ENCODE measurements at regions not wholly inside any gene's neighbourhood (a gene's known extent, or its start where the extent isn't known, plus 50 kb on each side); places are given as distances from the start of the nearest gene placed in this dataset.

- TF ChIP-seq, protein P1, sequence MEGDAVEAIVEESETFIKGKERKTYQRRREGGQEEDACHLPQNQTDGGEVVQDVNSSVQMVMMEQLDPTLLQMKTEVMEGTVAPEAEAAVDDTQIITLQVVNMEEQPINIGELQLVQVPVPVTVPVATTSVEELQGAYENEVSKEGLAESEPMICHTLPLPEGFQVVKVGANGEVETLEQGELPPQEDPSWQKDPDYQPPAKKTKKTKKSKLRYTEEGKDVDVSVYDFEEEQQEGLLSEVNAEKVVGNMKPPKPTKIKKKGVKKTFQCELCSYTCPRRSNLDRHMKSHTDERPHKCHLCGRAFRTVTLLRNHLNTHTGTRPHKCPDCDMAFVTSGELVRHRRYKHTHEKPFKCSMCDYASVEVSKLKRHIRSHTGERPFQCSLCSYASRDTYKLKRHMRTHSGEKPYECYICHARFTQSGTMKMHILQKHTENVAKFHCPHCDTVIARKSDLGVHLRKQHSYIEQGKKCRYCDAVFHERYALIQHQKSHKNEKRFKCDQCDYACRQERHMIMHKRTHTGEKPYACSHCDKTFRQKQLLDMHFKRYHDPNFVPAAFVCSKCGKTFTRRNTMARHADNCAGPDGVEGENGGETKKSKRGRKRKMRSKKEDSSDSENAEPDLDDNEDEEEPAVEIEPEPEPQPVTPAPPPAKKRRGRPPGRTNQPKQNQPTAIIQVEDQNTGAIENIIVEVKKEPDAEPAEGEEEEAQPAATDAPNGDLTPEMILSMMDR (IDR thresholded peaks at IDR 0.05) = no peak
- peak in 1 of 2 donors; percentile 80 for TF ChIP-seq POLR2AphosphoS5 (IDR thresholded peaks at IDR 0.05; ENCODE audit: insufficient read depth in 1 of 2, low read depth in 1 of 2)
Observed at GRCh38 chr2:12507295-12507694, 209.4 kb upstream of the TRIB2 start.
